PC-9 (cell line): ENCODE measurements at regions not wholly inside any gene's neighbourhood (a gene's known extent, or its start where the extent isn't known, plus 50 kb on each side); places are given as distances from the start of the nearest gene placed in this dataset.

Source experiments
- EZH2 ChIP-seq: fragments of 200-600 bp; sonication (generic); IDR thresholded peaks from 2 replicates; pipeline ENCODE4 v1.8.0; 2017; ENCODE audit warnings: antibody characterized with exemption, low read depth
- TF ChIP-seq, protein P1 (sequence below): fragments of 200-600 bp; sonication (generic); conservative IDR thresholded peaks from 2 replicates; pipeline ENCODE4 v1.6.1; 2017; ENCODE audit warnings: mixed run types, antibody characterized with exemption, mild to moderate bottlenecking, moderate library complexity

DNA sequence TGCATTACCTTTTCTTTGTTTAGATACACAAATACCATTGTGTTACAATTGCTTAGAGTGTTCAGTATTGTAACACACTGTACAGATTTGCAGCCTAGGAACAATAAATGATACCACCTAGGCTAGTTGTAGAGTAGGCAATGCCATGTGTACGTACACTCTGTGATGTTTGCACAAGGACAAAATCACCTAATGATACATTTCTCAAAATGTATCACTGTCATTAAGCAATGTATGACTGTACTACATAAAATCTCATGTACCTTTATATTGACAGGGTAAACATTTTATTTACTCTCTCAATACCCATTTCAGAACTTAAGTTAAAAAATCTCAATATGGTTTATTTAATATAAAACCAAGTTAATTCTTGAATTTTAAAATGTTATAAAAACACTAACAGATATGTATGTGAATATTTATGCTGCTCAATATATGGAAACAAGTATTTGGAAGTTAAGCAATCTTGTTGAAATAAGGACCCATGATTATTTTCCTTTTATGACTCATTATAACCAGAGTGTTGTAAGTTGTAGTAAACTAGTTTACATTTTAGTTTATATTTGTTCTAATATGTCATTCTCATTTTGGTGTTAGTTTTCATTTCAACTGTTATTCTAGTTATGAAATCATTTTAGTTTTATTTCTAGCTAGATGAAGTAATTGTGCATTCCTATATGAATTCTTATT lies 409.2 kb downstream of the TLL1 start:
- TF ChIP-seq, protein P1, sequence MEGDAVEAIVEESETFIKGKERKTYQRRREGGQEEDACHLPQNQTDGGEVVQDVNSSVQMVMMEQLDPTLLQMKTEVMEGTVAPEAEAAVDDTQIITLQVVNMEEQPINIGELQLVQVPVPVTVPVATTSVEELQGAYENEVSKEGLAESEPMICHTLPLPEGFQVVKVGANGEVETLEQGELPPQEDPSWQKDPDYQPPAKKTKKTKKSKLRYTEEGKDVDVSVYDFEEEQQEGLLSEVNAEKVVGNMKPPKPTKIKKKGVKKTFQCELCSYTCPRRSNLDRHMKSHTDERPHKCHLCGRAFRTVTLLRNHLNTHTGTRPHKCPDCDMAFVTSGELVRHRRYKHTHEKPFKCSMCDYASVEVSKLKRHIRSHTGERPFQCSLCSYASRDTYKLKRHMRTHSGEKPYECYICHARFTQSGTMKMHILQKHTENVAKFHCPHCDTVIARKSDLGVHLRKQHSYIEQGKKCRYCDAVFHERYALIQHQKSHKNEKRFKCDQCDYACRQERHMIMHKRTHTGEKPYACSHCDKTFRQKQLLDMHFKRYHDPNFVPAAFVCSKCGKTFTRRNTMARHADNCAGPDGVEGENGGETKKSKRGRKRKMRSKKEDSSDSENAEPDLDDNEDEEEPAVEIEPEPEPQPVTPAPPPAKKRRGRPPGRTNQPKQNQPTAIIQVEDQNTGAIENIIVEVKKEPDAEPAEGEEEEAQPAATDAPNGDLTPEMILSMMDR = no peak
- no peak for TF ChIP-seq EZH2
